WTC11 (cell line): ENCODE measurements at regions not wholly inside any gene's neighbourhood (a gene's known extent, or its start where the extent isn't known, plus 50 kb on each side); places are given as distances from the start of the nearest gene placed in this dataset.

ENCODE experiments used
- ATAC-seq: fragments of 200-7000 bp; cut with Tn5 transposase; 2 replicates; pipeline ENCODE4 v1.10.0; 2021; ENCODE audit warnings: mild to moderate bottlenecking, moderate library complexity
- CTCF ChIA-PET: fragments of 300-600 bp; sonication (Branson Sonifier 250); formaldehyde crosslinking; loops from one replicate; lab custom pipeline; 2021; ENCODE audit warnings: antibody characterized with exemption; lab: Charles Lee
- POLR2A ChIA-PET: fragments of 350-600 bp; sonication (Branson Sonifier 250); formaldehyde crosslinking; loops from one replicate; lab custom pipeline; 2021; ENCODE audit warnings: antibody characterized with exemption; lab: Charles Lee
- DNase-seq: peaks from one replicate; pipeline ENCODE4 v3.0.0; 2021; ENCODE audit warnings: low spot score
- H3K27ac Mint-ChIP-seq: 2 replicates; pipeline ENCODE4 v1.8.0; 2021; ENCODE audit warnings: mixed read lengths
- H3K27me3 Mint-ChIP-seq: 2 replicates; pipeline ENCODE4 v1.8.0; 2021; ENCODE audit warnings: low read depth, mild to moderate bottlenecking, moderate library complexity, mixed read lengths
- H3K36me3 Mint-ChIP-seq: 2 replicates; pipeline ENCODE4 v1.8.0; 2021; ENCODE audit warnings: mixed read lengths
- H3K4me1 Mint-ChIP-seq: 2 replicates; pipeline ENCODE4 v1.8.0; 2022; ENCODE audit warnings: mixed read lengths
- H3K4me3 Mint-ChIP-seq: 2 replicates; pipeline ENCODE4 v1.8.0; 2021; ENCODE audit warnings: mild to moderate bottlenecking, moderate library complexity, mixed read lengths
- H3K9me3 Mint-ChIP-seq: 2 replicates; pipeline ENCODE4 v1.8.0; 2021; ENCODE audit warnings: mixed read lengths
- ATF1 ChIP-seq: sonication (generic); formaldehyde crosslinking; IDR thresholded peaks from 2 replicates; pipeline ENCODE4 v1.8.1; 2023; ENCODE audit warnings: mild to moderate bottlenecking, moderate library complexity, missing genetic modification reagents
- GRHL2 ChIP-seq: fragments of 250-450 bp; sonication (Bioruptor Pico); IDR thresholded peaks from 2 replicates; pipeline ENCODE4 v1.8.0; 2022; ENCODE audit warnings: mild to moderate bottlenecking, moderate library complexity; ENCODE audit not compliant: insufficient replicate concordance, severe bottlenecking
- PRDM15 ChIP-seq: sonication (generic); formaldehyde crosslinking; IDR thresholded peaks from 2 replicates; pipeline ENCODE4 v1.8.0; 2022; ENCODE audit warnings: missing genetic modification reagents
- TP53 ChIP-seq: sonication (generic); formaldehyde crosslinking; IDR thresholded peaks from 2 replicates; pipeline ENCODE4 v1.8.1; 2023; ENCODE audit warnings: mild to moderate bottlenecking, missing genetic modification reagents
- ZNF138 ChIP-seq: sonication (generic); formaldehyde crosslinking; conservative IDR thresholded peaks from 2 replicates; pipeline ENCODE4 v1.8.1; 2022; ENCODE audit warnings: mild to moderate bottlenecking, moderate library complexity, missing genetic modification reagents
- ZNF396 ChIP-seq: fragments of 250-450 bp; sonication (Bioruptor Pico); IDR thresholded peaks from 2 replicates; pipeline ENCODE4 v1.8.0; 2021; ENCODE audit warnings: mild to moderate bottlenecking, moderate library complexity, borderline replicate concordance
- ZNF423 ChIP-seq: fragments of 250-450 bp; sonication (Bioruptor Pico); IDR thresholded peaks from 2 replicates; pipeline ENCODE4 v2.1.2; 2022; ENCODE audit warnings: mild to moderate bottlenecking, moderate library complexity
- ZNF532 ChIP-seq: fragments of 250-450 bp; sonication (Bioruptor Pico); IDR thresholded peaks from 2 replicates; pipeline ENCODE4 v1.9.0; 2021; ENCODE audit warnings: mild to moderate bottlenecking, borderline replicate concordance
- ZNF671 ChIP-seq: fragments of 250-450 bp; sonication (Bioruptor Pico); IDR thresholded peaks from 2 replicates; pipeline ENCODE4 v1.8.0; 2021; ENCODE audit warnings: mild to moderate bottlenecking
- TF ChIP-seq, protein P1 (sequence below): fragments of 200-600 bp; IDR thresholded peaks from 2 replicates; pipeline ENCODE4 v1.8.0; 2022; ENCODE audit warnings: antibody characterized with exemption
- TF ChIP-seq, protein P2 (sequence below): sonication (generic); formaldehyde crosslinking; IDR thresholded peaks from 2 replicates; pipeline ENCODE4 v1.8.1; 2023; ENCODE audit warnings: mild to moderate bottlenecking, missing genetic modification reagents
- TF ChIP-seq, protein P3 (sequence below): fragments of 250-450 bp; sonication (Bioruptor Pico); IDR thresholded peaks from 2 replicates; pipeline ENCODE4 v2.1.2; 2022; ENCODE audit warnings: mild to moderate bottlenecking, moderate library complexity
- TF ChIP-seq, protein P4 (sequence below): sonication (generic); formaldehyde crosslinking; IDR thresholded peaks from 2 replicates; pipeline ENCODE4 v1.8.1; 2023; ENCODE audit warnings: mild to moderate bottlenecking, missing genetic modification reagents
- TF ChIP-seq, protein P5 (sequence below): sonication (generic); formaldehyde crosslinking; IDR thresholded peaks from 2 replicates; pipeline ENCODE4 v1.8.0; 2023; ENCODE audit warnings: missing genetic modification reagents
- TF ChIP-seq, protein P6 (sequence below): fragments of 250-450 bp; sonication (Bioruptor Pico); IDR thresholded peaks from 2 replicates; pipeline ENCODE4 v1.8.0; 2021; ENCODE audit warnings: mild to moderate bottlenecking

DNA sequence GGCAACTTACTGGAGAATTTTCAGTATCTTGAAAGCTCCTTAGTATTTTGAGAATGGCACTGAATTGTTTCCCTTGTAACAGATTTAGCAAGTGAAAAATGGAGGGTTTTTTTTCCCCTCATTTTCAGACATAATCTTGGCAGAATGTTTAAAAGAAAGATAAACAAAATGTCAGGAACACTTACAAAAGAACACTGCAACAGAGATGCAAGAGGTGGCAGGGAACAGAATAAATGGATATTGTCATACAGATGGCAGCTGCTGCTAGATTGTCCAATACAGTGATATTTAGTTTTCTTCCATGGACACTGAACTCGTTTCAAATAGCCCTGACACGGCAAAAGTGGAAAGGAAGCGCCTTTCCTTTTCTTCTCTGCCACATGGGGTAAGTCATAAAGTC lies 76.9 kb upstream of the ZNF608 start (continued):
- TF ChIP-seq ZNF532, result no peak
- TF ChIP-seq, all 79 proteins: peak for 0

DNA sequence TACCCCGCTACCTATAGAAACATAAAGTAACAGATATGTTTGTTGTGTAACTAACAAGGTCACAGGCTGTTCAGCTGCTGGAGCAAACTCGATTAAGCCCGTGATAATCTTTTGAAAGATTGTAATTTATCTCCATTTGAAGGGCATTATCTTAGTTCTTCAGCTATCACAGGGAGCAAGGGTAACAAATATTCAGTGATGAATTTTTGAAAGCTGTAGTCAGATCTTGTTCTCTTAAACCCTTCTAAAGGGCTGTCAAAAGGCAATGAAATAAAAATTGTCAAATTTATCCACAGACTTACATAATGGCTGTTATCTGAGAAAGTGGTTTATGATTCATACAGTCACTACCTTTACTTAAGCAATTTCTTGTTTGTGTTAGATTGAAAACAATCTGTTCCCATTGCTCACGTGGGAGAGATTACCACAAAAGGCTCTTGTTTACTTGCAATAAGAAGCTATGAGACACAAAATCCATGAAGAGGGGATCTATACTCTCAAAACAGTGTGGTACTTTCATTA lies 78.3 kb upstream of the ZNF608 start:
- DNase-seq (no peak), ATAC-seq (no peak)
- Mint-ChIP-seq H3K27ac (no peak overlapping the region), H3K4me1 (peaks cover 15% of the 10 kb centered on the region), H3K9me3 (peaks cover 2% of the 10 kb centered on the region; the same call in 1 of the 2 replicates), H3K36me3 (no peaks in the 10 kb centered on the region), H3K27me3 (no peaks in the 10 kb centered on the region), H3K4me3 (no peak overlapping the region)
- ChIA-PET POLR2A (no interaction called here), CTCF (no interaction called here)
- TF ChIP-seq GRHL2 (CRISPR knock-in tag) (no peak), ZNF138 (no peak), ATF1 (CRISPR knock-in tag) (no peak), ZNF671 (CRISPR knock-in tag) (no peak), ZNF396 (CRISPR knock-in tag) (no peak)
- TF ChIP-seq, protein P1, sequence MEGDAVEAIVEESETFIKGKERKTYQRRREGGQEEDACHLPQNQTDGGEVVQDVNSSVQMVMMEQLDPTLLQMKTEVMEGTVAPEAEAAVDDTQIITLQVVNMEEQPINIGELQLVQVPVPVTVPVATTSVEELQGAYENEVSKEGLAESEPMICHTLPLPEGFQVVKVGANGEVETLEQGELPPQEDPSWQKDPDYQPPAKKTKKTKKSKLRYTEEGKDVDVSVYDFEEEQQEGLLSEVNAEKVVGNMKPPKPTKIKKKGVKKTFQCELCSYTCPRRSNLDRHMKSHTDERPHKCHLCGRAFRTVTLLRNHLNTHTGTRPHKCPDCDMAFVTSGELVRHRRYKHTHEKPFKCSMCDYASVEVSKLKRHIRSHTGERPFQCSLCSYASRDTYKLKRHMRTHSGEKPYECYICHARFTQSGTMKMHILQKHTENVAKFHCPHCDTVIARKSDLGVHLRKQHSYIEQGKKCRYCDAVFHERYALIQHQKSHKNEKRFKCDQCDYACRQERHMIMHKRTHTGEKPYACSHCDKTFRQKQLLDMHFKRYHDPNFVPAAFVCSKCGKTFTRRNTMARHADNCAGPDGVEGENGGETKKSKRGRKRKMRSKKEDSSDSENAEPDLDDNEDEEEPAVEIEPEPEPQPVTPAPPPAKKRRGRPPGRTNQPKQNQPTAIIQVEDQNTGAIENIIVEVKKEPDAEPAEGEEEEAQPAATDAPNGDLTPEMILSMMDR, result no peak
- TF ChIP-seq, protein P2, sequence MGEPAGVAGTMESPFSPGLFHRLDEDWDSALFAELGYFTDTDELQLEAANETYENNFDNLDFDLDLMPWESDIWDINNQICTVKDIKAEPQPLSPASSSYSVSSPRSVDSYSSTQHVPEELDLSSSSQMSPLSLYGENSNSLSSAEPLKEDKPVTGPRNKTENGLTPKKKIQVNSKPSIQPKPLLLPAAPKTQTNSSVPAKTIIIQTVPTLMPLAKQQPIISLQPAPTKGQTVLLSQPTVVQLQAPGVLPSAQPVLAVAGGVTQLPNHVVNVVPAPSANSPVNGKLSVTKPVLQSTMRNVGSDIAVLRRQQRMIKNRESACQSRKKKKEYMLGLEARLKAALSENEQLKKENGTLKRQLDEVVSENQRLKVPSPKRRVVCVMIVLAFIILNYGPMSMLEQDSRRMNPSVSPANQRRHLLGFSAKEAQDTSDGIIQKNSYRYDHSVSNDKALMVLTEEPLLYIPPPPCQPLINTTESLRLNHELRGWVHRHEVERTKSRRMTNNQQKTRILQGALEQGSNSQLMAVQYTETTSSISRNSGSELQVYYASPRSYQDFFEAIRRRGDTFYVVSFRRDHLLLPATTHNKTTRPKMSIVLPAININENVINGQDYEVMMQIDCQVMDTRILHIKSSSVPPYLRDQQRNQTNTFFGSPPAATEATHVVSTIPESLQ (CRISPR knock-in tag), result no peak
- TF ChIP-seq, protein P3, sequence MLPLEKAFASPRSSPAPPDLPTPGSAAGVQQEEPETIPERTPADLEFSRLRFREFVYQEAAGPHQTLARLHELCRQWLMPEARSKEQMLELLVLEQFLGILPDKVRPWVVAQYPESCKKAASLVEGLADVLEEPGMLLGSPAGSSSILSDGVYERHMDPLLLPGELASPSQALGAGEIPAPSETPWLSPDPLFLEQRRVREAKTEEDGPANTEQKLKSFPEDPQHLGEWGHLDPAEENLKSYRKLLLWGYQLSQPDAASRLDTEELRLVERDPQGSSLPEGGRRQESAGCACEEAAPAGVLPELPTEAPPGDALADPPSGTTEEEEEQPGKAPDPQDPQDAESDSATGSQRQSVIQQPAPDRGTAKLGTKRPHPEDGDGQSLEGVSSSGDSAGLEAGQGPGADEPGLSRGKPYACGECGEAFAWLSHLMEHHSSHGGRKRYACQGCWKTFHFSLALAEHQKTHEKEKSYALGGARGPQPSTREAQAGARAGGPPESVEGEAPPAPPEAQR (CRISPR knock-in tag), result no peak

GRCh38 chr5:124825250-124825982 lies 79.0 kb upstream of the ZNF608 start:
- DNase-seq, result no peak
- no peak overlapping the region for H3K4me3 Mint-ChIP-seq
- ChIA-PET CTCF (no interaction called here), POLR2A (no interaction called here)
- no peak for ATAC-seq
- no peak overlapping the region for H3K27ac Mint-ChIP-seq
- H3K27me3 Mint-ChIP-seq, result no peaks in the 10 kb centered on the region
- peaks cover 15% of the 10 kb centered on the region for H3K4me1 Mint-ChIP-seq
- no peaks in the 10 kb centered on the region for H3K36me3 Mint-ChIP-seq
- H3K9me3 Mint-ChIP-seq, result no peaks in the 10 kb centered on the region
- TF ChIP-seq, protein P4, sequence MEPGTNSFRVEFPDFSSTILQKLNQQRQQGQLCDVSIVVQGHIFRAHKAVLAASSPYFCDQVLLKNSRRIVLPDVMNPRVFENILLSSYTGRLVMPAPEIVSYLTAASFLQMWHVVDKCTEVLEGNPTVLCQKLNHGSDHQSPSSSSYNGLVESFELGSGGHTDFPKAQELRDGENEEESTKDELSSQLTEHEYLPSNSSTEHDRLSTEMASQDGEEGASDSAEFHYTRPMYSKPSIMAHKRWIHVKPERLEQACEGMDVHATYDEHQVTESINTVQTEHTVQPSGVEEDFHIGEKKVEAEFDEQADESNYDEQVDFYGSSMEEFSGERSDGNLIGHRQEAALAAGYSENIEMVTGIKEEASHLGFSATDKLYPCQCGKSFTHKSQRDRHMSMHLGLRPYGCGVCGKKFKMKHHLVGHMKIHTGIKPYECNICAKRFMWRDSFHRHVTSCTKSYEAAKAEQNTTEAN (CRISPR knock-in tag), result no peak
- TF ChIP-seq ZNF423 (CRISPR knock-in tag), result no peak
- TF ChIP-seq PRDM15 (CRISPR knock-in tag), result no peak
- no peak for TF ChIP-seq TP53
- TF ChIP-seq, protein P5, sequence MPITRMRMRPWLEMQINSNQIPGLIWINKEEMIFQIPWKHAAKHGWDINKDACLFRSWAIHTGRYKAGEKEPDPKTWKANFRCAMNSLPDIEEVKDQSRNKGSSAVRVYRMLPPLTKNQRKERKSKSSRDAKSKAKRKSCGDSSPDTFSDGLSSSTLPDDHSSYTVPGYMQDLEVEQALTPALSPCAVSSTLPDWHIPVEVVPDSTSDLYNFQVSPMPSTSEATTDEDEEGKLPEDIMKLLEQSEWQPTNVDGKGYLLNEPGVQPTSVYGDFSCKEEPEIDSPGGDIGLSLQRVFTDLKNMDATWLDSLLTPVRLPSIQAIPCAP (CRISPR knock-in tag), result no peak
- TF ChIP-seq, protein P6, sequence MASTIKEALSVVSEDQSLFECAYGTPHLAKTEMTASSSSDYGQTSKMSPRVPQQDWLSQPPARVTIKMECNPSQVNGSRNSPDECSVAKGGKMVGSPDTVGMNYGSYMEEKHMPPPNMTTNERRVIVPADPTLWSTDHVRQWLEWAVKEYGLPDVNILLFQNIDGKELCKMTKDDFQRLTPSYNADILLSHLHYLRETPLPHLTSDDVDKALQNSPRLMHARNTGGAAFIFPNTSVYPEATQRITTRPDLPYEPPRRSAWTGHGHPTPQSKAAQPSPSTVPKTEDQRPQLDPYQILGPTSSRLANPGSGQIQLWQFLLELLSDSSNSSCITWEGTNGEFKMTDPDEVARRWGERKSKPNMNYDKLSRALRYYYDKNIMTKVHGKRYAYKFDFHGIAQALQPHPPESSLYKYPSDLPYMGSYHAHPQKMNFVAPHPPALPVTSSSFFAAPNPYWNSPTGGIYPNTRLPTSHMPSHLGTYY, result no peak
